GM21723 (cell line): ENCODE measurements at regions not wholly inside any gene's neighbourhood (a gene's known extent, or its start where the extent isn't known, plus 50 kb on each side); places are given as distances from the start of the nearest gene placed in this dataset.

ENCODE experiments used
- ATAC-seq: cut with Tn5 transposase; IDR thresholded peaks from one replicate; pipeline ENCODE4 v1.9.1; 2021; ENCODE audit warnings: mild to moderate bottlenecking, moderate library complexity; ENCODE audit not compliant: unreplicated experiment

- no peak for ATAC-seq
These were observed 105.7 kb upstream of the IGFBP3 start for GRCh38 chr7:46026741-46027140.

- ATAC-seq = no peak
These were observed 103.3 kb upstream of the IGFBP3 start for GRCh38 chr7:46024263-46024916.

GRCh38 chr7:46022397-46022796 is 101.3 kb upstream of the IGFBP3 start:
- ATAC-seq = no peak

GRCh38 chr7:46015107-46015868 is 94.2 kb upstream of the IGFBP3 start:
- no peak for ATAC-seq

GRCh38 chr7:46011501-46011900 is 90.4 kb upstream of the IGFBP3 start:
- no peak for ATAC-seq

- no peak for ATAC-seq
These were observed 90.0 kb upstream of the IGFBP3 start for GRCh38 chr7:46011059-46011458.

- no peak for ATAC-seq
These were observed 88.1 kb upstream of the IGFBP3 start for GRCh38 chr7:46009211-46009610.

GRCh38 chr7:46007990-46008643 is 87.0 kb upstream of the IGFBP3 start:
- ATAC-seq = no peak

- no peak for ATAC-seq
These were observed 86.1 kb upstream of the IGFBP3 start for GRCh38 chr7:46007194-46007593.

GRCh38 chr7:46006723-46007122 is 85.7 kb upstream of the IGFBP3 start:
- no peak for ATAC-seq

GRCh38 chr7:46006212-46006611 is 85.1 kb upstream of the IGFBP3 start:
- ATAC-seq = no peak

GRCh38 chr7:46004965-46005364 is 83.9 kb upstream of the IGFBP3 start:
- ATAC-seq = no peak

- ATAC-seq = no peak
These were observed 83.1 kb upstream of the IGFBP3 start for GRCh38 chr7:46003896-46004875.

GRCh38 chr7:46003161-46003560 is 82.1 kb upstream of the IGFBP3 start:
- ATAC-seq = no peak

- no peak for ATAC-seq
These were observed 79.4 kb upstream of the IGFBP3 start for GRCh38 chr7:46000513-46000912.

- ATAC-seq = no peak
These were observed 78.5 kb upstream of the IGFBP3 start for GRCh38 chr7:45999541-45999940.

- ATAC-seq = no peak
These were observed 77.4 kb upstream of the IGFBP3 start for GRCh38 chr7:45998506-45998905.

- ATAC-seq = no peak
These were observed 72.5 kb upstream of the IGFBP3 start for GRCh38 chr7:45993621-45994020.

GRCh38 chr7:45992826-45993225 is 71.8 kb upstream of the IGFBP3 start:
- ATAC-seq = no peak

- no peak for ATAC-seq
These were observed 69.2 kb upstream of the IGFBP3 start for GRCh38 chr7:45990276-45990675.
